Activated B cell treated with CpG ODN at 0.5 μM for 24 hours (primary cell): ENCODE measurements at regions not wholly inside any gene's neighbourhood (a gene's known extent, or its start where the extent isn't known, plus 50 kb on each side); places are given as distances from the start of the nearest gene placed in this dataset.

ENCODE experiments used
- ATAC-seq: fragments of 200-7000 bp; cut with Tn5 transposase; one replicate; pipeline ENCODE4 v1.10.0; 2021; ENCODE audit warnings: low read depth, mild to moderate bottlenecking, moderate library complexity
- CTCF ChIA-PET: fragments of 350-600 bp; sonication (Branson Sonifier 250); formaldehyde crosslinking; loops from one replicate; lab custom pipeline; 2021; ENCODE audit warnings: antibody characterized with exemption; lab: Charles Lee
- POLR2A ChIA-PET: fragments of 350-600 bp; sonication (Branson Sonifier 250); formaldehyde crosslinking; loops from one replicate; lab custom pipeline; 2021; ENCODE audit warnings: antibody characterized with exemption; lab: Charles Lee
- DNase-seq: peaks from one replicate; pipeline ENCODE4 v3.0.0; 2022
- H3K27ac Mint-ChIP-seq: one replicate; pipeline ENCODE4 v1.8.0; 2020; ENCODE audit warnings: mixed read lengths
- H3K27me3 Mint-ChIP-seq: one replicate; pipeline ENCODE4 v1.8.0; 2021; ENCODE audit warnings: mixed read lengths
- H3K36me3 Mint-ChIP-seq: one replicate; pipeline ENCODE4 v1.8.0; 2021; ENCODE audit warnings: low read depth, mixed read lengths
- H3K4me1 Mint-ChIP-seq: one replicate; pipeline ENCODE4 v1.8.0; 2021; ENCODE audit warnings: mixed read lengths
- H3K4me3 Mint-ChIP-seq: one replicate; pipeline ENCODE4 v1.8.0; 2020; ENCODE audit warnings: mild to moderate bottlenecking, mixed read lengths
- H3K9me3 Mint-ChIP-seq: one replicate; pipeline ENCODE4 v1.8.0; 2020; ENCODE audit warnings: mixed read lengths
- intact Hi-C: fragments of 100-400 bp; cut with micrococcal nuclease; formaldehyde crosslinking; loops from one replicate; pipeline ENCODE4 v1.15.1; 2024
- TF ChIP-seq, protein P1 (sequence below): fragments of 200-600 bp; IDR thresholded peaks from one replicate; pipeline ENCODE4 v1.8.0; 2022; ENCODE audit warnings: antibody characterized with exemption, mild to moderate bottlenecking

GRCh38 chr2:160726046-160726445 lies 232.4 kb upstream of the RBMS1 start:
- no peak overlapping the region for H3K4me3 Mint-ChIP-seq
- no peak for DNase-seq
- no peak overlapping the region for H3K27ac Mint-ChIP-seq
- TF ChIP-seq, protein P1, sequence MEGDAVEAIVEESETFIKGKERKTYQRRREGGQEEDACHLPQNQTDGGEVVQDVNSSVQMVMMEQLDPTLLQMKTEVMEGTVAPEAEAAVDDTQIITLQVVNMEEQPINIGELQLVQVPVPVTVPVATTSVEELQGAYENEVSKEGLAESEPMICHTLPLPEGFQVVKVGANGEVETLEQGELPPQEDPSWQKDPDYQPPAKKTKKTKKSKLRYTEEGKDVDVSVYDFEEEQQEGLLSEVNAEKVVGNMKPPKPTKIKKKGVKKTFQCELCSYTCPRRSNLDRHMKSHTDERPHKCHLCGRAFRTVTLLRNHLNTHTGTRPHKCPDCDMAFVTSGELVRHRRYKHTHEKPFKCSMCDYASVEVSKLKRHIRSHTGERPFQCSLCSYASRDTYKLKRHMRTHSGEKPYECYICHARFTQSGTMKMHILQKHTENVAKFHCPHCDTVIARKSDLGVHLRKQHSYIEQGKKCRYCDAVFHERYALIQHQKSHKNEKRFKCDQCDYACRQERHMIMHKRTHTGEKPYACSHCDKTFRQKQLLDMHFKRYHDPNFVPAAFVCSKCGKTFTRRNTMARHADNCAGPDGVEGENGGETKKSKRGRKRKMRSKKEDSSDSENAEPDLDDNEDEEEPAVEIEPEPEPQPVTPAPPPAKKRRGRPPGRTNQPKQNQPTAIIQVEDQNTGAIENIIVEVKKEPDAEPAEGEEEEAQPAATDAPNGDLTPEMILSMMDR: no peak
- no peaks in the 10 kb centered on the region for H3K4me1 Mint-ChIP-seq
- no peaks in the 10 kb centered on the region for H3K27me3 Mint-ChIP-seq
- intact Hi-C loops: no loop called here
- ChIA-PET CTCF (no interaction called here), POLR2A (no interaction called here)
- no peak for ATAC-seq
- peaks cover 3% of the 10 kb centered on the region for H3K9me3 Mint-ChIP-seq
- no peaks in the 10 kb centered on the region for H3K36me3 Mint-ChIP-seq

DNA sequence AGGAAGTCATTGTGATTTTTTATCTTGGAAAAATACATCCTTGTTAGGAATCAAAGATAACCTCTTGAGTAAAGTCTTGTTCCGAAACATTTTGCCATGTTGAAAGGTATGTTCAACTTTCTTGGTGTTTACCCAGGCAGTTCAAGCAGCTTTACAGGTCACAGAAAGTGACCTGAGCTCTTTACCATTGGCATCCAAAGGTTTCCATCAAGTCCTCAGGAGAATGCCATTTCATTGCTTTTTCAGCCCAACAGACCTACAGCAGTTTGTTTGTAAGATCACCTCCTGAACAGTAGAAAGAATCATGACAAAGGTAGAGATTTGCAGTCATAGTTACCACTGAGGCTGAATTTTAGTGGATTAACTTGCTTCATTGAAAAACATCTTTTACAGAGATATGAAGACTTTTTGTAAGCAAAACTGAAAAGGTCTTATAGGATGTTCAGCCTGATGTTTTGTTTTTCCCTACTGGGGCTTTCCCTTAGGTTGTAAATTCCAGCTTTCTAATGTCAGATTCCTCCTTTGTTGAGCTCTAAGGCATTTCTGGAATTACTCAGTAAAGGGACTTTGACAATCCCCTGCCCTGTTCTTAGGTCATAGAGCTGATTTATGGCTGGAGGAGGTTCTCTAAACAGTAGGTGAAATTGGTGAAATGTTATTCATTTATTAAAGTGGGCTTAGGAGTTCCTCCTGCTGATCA lies 236.8 kb upstream of the RBMS1 start:
- peaks cover 2% of the 10 kb centered on the region for H3K27me3 Mint-ChIP-seq
- TF ChIP-seq, protein P1: no peak
- no peak overlapping the region for H3K27ac Mint-ChIP-seq
- ChIA-PET POLR2A (no interaction called here), CTCF (no interaction called here)
- no peak for DNase-seq
- H3K36me3 Mint-ChIP-seq: no peaks in the 10 kb centered on the region
- H3K4me1 Mint-ChIP-seq: no peaks in the 10 kb centered on the region
- no peak for ATAC-seq
- peaks cover 3% of the 10 kb centered on the region for H3K9me3 Mint-ChIP-seq
- intact Hi-C loops: no loop called here
- H3K4me3 Mint-ChIP-seq: no peak overlapping the region

- DNase-seq: no peak
- POLR2A ChIA-PET: no interaction called here
- CTCF ChIA-PET: no interaction called here
- ATAC-seq: no peak
- Mint-ChIP-seq H3K4me1 (no peaks in the 10 kb centered on the region), H3K9me3 (no peaks in the 10 kb centered on the region), H3K36me3 (no peaks in the 10 kb centered on the region), H3K4me3 (no peak overlapping the region), H3K27me3 (peaks cover 4% of the 10 kb centered on the region), H3K27ac (no peak overlapping the region)
- TF ChIP-seq, protein P1: no peak
- intact Hi-C loops: no loop called here
Measured at GRCh38 chr2:160731415-160731814, 237.8 kb upstream of the RBMS1 start.

DNA sequence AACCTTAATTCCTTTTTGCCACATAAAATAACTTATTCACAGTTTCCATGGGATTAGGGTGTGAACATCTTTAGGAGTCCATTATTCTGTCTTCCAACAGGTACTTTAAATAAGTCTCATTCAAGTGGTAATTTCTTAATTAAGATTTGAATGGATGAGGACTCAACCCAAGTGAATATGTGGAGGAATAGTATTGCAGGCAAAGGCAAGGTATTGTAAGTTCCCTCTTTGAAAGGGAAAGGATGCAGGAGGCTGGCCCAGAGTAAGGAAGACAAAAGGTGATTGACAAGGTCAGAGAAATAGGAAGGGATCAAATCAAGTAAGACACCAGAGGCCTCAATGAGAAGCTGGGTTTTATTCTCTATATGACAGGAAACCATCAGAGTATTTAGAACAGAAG lies 238.2 kb upstream of the RBMS1 start:
- intact Hi-C loops: no loop called here
- POLR2A ChIA-PET: no interaction called here
- H3K27me3 Mint-ChIP-seq: peaks cover 5% of the 10 kb centered on the region
- H3K4me3 Mint-ChIP-seq: no peak overlapping the region
- CTCF ChIA-PET: no interaction called here
- H3K27ac Mint-ChIP-seq: no peak overlapping the region
- ATAC-seq (no peak), DNase-seq (no peak)
- no peaks in the 10 kb centered on the region for H3K36me3 Mint-ChIP-seq
- no peaks in the 10 kb centered on the region for H3K9me3 Mint-ChIP-seq
- TF ChIP-seq, protein P1: no peak
- H3K4me1 Mint-ChIP-seq: no peaks in the 10 kb centered on the region

GRCh38 chr2:160735696-160736095 lies 242.1 kb upstream of the RBMS1 start:
- Mint-ChIP-seq H3K36me3 (no peaks in the 10 kb centered on the region), H3K9me3 (no peaks in the 10 kb centered on the region), H3K27me3 (peaks cover 6% of the 10 kb centered on the region), H3K4me1 (no peaks in the 10 kb centered on the region), H3K4me3 (no peak overlapping the region), H3K27ac (no peak overlapping the region)
- DNase-seq: no peak
- ChIA-PET CTCF (no interaction called here), POLR2A (no interaction called here)
- intact Hi-C loops: no loop called here
- TF ChIP-seq, protein P1: no peak
- no peak for ATAC-seq
